Trophoblast cell (in vitro differentiated cells and primary cell): ENCODE measurements at regions not wholly inside any gene's neighbourhood (a gene's known extent, or its start where the extent isn't known, plus 50 kb on each side); places are given as distances from the start of the nearest gene placed in this dataset.

Experiments
- DNase-seq, 2 donors: peaks; one replicate each; pipeline ENCODE4 v3.0.0-alpha.2; 2016
- H2AFZ ChIP-seq: 2 replicates; pipeline ENCODE4 v1.6.1; 2013; ENCODE audit warnings: low read length, moderate library complexity, mild to moderate bottlenecking; ENCODE audit not compliant: insufficient read depth, poor library complexity
- H2AK5ac ChIP-seq: 2 replicates; pipeline ENCODE4 v1.6.1; 2013; ENCODE audit warnings: mild to moderate bottlenecking, low read length
- H2BK120ac ChIP-seq: 2 replicates; pipeline ENCODE4 v1.6.1; 2013; ENCODE audit warnings: low read length, mild to moderate bottlenecking, moderate library complexity; ENCODE audit not compliant: insufficient read depth, poor library complexity
- H2BK12ac ChIP-seq: 2 replicates; pipeline ENCODE4 v1.6.1; 2013; ENCODE audit warnings: mild to moderate bottlenecking, low read length, moderate library complexity
- H2BK5ac ChIP-seq: 2 replicates; pipeline ENCODE4 v1.6.1; 2013; ENCODE audit warnings: low read length, low read depth, moderate library complexity, mild to moderate bottlenecking; ENCODE audit not compliant: poor library complexity
- H3K14ac ChIP-seq: 2 replicates; pipeline ENCODE4 v1.6.1; 2013; ENCODE audit warnings: mild to moderate bottlenecking, low read length
- H3K18ac ChIP-seq: 2 replicates; pipeline ENCODE4 v1.6.1; 2013; ENCODE audit warnings: mild to moderate bottlenecking, low read length
- H3K23ac ChIP-seq: 2 replicates; pipeline ENCODE4 v1.6.1; 2013; ENCODE audit warnings: low read length
- H3K27ac ChIP-seq: 2 replicates; pipeline ENCODE4 v1.5.1; 2013; ENCODE audit warnings: low read depth, mild to moderate bottlenecking, inconsistent platforms, low read length, moderate library complexity
- H3K27me3 ChIP-seq: 2 replicates; pipeline ENCODE4 v1.6.1; 2013; ENCODE audit warnings: inconsistent platforms, mild to moderate bottlenecking, low read length, moderate library complexity; ENCODE audit not compliant: insufficient read depth
- H3K36me3 ChIP-seq, 2 experiments: 1 replicate in 1 of 2; 2 replicates in 1 of 2; pipeline ENCODE4 v1.6.1; 2013; ENCODE audit warnings: low read length in 2 of 2, mild to moderate bottlenecking in 2 of 2, moderate library complexity in 1 of 2; ENCODE audit not compliant: insufficient read depth in 2 of 2, control insufficient read depth in 1 of 2
- H3K4ac ChIP-seq: 2 replicates; pipeline ENCODE4 v1.6.1; 2013; ENCODE audit warnings: low read depth, mild to moderate bottlenecking, low read length, moderate library complexity
- H3K4me1 ChIP-seq, 2 experiments: 1 replicate in 1 of 2; 2 replicates in 1 of 2; pipeline ENCODE4 v1.6.1; 2013; ENCODE audit warnings: low read length in 2 of 2, mild to moderate bottlenecking in 2 of 2, moderate library complexity in 1 of 2; ENCODE audit not compliant: insufficient read depth in 2 of 2, control insufficient read depth in 1 of 2
- H3K4me2 ChIP-seq: 2 replicates; pipeline ENCODE4 v1.6.1; 2013; ENCODE audit warnings: inconsistent platforms, mild to moderate bottlenecking, low read length, moderate library complexity
- H3K4me3 ChIP-seq: 2 replicates; pipeline ENCODE4 v1.5.1; 2013; ENCODE audit warnings: mild to moderate bottlenecking, low read depth, low read length, inconsistent platforms
- H3K79me1 ChIP-seq: one replicate; pipeline ENCODE4 v1.6.1; 2013; ENCODE audit warnings: low read length
- H3K79me2 ChIP-seq: 2 replicates; pipeline ENCODE4 v1.6.1; 2013; ENCODE audit warnings: low read length, mild to moderate bottlenecking; ENCODE audit not compliant: control insufficient read depth, insufficient read depth, poor library complexity
- H3K9ac ChIP-seq: 2 replicates; pipeline ENCODE4 v1.6.1; 2013; ENCODE audit warnings: mild to moderate bottlenecking, low read length
- H3K9me3 ChIP-seq: 2 replicates; pipeline ENCODE4 v1.6.1; 2013; ENCODE audit warnings: low read depth, mild to moderate bottlenecking, control low read depth, inconsistent platforms, low read length; ENCODE audit not compliant: insufficient read depth
- H4K12ac ChIP-seq: 2 replicates; pipeline ENCODE4 v1.6.1; 2013; ENCODE audit warnings: low read depth, mild to moderate bottlenecking, low read length, moderate library complexity
- H4K8ac ChIP-seq: 2 replicates; pipeline ENCODE4 v1.6.1; 2013; ENCODE audit warnings: low read depth, mild to moderate bottlenecking, low read length, moderate library complexity
- H4K91ac ChIP-seq: one replicate; pipeline ENCODE4 v1.6.1; 2013; ENCODE audit warnings: low read depth, mild to moderate bottlenecking, low read length, moderate library complexity
- WGBS: extraction: QIAGEN DNeasy Blood & Tissue Kit; methylation state at CpG from one replicate; pipeline ENCODE4 v1.1.7; 2013; ENCODE audit warnings: missing lambda C conversion rate; ENCODE audit not compliant: insufficient read length, insufficient coverage; ENCODE audit errors: extremely low coverage; 5-methylcytosine and 5-hydroxymethylcytosine counted together

- Histone ChIP-seq H2AFZ (no peak overlapping the region), H3K23ac (no peak overlapping the region), H2BK12ac (no peak overlapping the region), H4K91ac (no peak overlapping the region), H2BK120ac (no peak overlapping the region), H2AK5ac (no peak overlapping the region), H3K79me2 (no peaks in the 10 kb centered on the region), H3K4me2 (no peak overlapping the region), H3K27ac (no peak overlapping the region), H3K36me3 (no peaks in the 10 kb centered on the region), H3K4ac (no peak overlapping the region), H4K12ac (no peak overlapping the region), H3K9me3 (no peaks in the 10 kb centered on the region), H3K14ac (no peak overlapping the region), H3K79me1 (no peaks in the 10 kb centered on the region), H3K4me3 (no peak overlapping the region), H2BK5ac (no peak overlapping the region), H3K9ac (no peak overlapping the region), H3K27me3 (no peaks in the 10 kb centered on the region), H3K4me1 (peaks cover 8 to 9% of the 10 kb centered on the region in 2 experiments), H4K8ac (no peak overlapping the region), H3K18ac (no peak overlapping the region)
- DNase-seq, result no peak
- no CpG with 5 or more reads among the region's 7 CpGs for WGBS
These were observed 141.6 kb upstream of the RIOK3 start for GRCh38 chr18:23311351-23312121.

- H2AK5ac ChIP-seq, result no peak overlapping the region
- H4K8ac ChIP-seq, result no peak overlapping the region
- no peak overlapping the region for H3K4me3 ChIP-seq
- no peaks in the 10 kb centered on the region for H3K4me1 ChIP-seq
- H3K4me2 ChIP-seq, result no peak overlapping the region
- no peak overlapping the region for H2AFZ ChIP-seq
- no CpG with 5 or more reads among the region's 1 CpG for WGBS
- no peak overlapping the region for H2BK5ac ChIP-seq
- H3K23ac ChIP-seq, result no peak overlapping the region
- no peak overlapping the region for H3K18ac ChIP-seq
- no peaks in the 10 kb centered on the region for H3K79me2 ChIP-seq
- no peak for DNase-seq
- no peaks in the 10 kb centered on the region for H3K79me1 ChIP-seq
- H2BK12ac ChIP-seq, result no peak overlapping the region
- no peak overlapping the region for H4K91ac ChIP-seq
- H4K12ac ChIP-seq, result no peak overlapping the region
- H3K4ac ChIP-seq, result no peak overlapping the region
- no peaks in the 10 kb centered on the region for H3K9me3 ChIP-seq
- H3K27ac ChIP-seq, result no peak overlapping the region
- no peak overlapping the region for H3K9ac ChIP-seq
- H2BK120ac ChIP-seq, result no peak overlapping the region
- no peaks in the 10 kb centered on the region for H3K36me3 ChIP-seq
- no peaks in the 10 kb centered on the region for H3K27me3 ChIP-seq
- H3K14ac ChIP-seq, result no peak overlapping the region
These were observed 139.7 kb upstream of the RIOK3 start for GRCh38 chr18:23313379-23313778.

GRCh38 chr18:23314672-23315071 is 138.4 kb upstream of the RIOK3 start:
- WGBS, result no CpG with 5 or more reads among the region's 4 CpGs
- Histone ChIP-seq H3K4me1 (no peaks in the 10 kb centered on the region), H3K4me2 (no peak overlapping the region), H3K18ac (no peak overlapping the region), H2AFZ (no peak overlapping the region), H3K23ac (no peak overlapping the region), H2BK5ac (no peak overlapping the region), H2BK12ac (no peak overlapping the region), H3K36me3 (no peaks in the 10 kb centered on the region), H3K4me3 (no peak overlapping the region), H3K14ac (no peak overlapping the region), H3K27ac (no peak overlapping the region), H3K9me3 (no peaks in the 10 kb centered on the region), H4K12ac (no peak overlapping the region), H4K91ac (no peak overlapping the region), H3K27me3 (no peaks in the 10 kb centered on the region), H3K79me1 (no peaks in the 10 kb centered on the region), H3K9ac (no peak overlapping the region), H3K4ac (no peak overlapping the region), H4K8ac (no peak overlapping the region), H3K79me2 (no peaks in the 10 kb centered on the region), H2AK5ac (no peak overlapping the region), H2BK120ac (no peak overlapping the region)
- DNase-seq, result no peak

GRCh38 chr18:23316316-23316715 is 136.8 kb upstream of the RIOK3 start:
- no CpG with 5 or more reads among the region's 2 CpGs for WGBS
- no peaks in the 10 kb centered on the region for H3K36me3 ChIP-seq
- no peak overlapping the region for H2BK120ac ChIP-seq
- peaks cover 0 to 4% of the 10 kb centered on the region in 2 experiments for H3K4me1 ChIP-seq
- DNase-seq, result no peak
- H4K91ac ChIP-seq, result no peak overlapping the region
- H4K8ac ChIP-seq, result no peak overlapping the region
- no peak overlapping the region for H3K4me3 ChIP-seq
- H2BK5ac ChIP-seq, result no peak overlapping the region
- H3K9me3 ChIP-seq, result no peaks in the 10 kb centered on the region
- H3K14ac ChIP-seq, result no peak overlapping the region
- H4K12ac ChIP-seq, result no peak overlapping the region
- H3K79me2 ChIP-seq, result no peaks in the 10 kb centered on the region
- H3K18ac ChIP-seq, result no peak overlapping the region
- H3K27me3 ChIP-seq, result no peaks in the 10 kb centered on the region
- no peak overlapping the region for H3K4ac ChIP-seq
- H2AK5ac ChIP-seq, result no peak overlapping the region
- H3K23ac ChIP-seq, result no peak overlapping the region
- no peak overlapping the region for H3K4me2 ChIP-seq
- H2BK12ac ChIP-seq, result no peak overlapping the region
- H3K9ac ChIP-seq, result no peak overlapping the region
- H3K27ac ChIP-seq, result no peak overlapping the region
- H3K79me1 ChIP-seq, result no peaks in the 10 kb centered on the region
- H2AFZ ChIP-seq, result no peak overlapping the region
